Thyroid gland (tissue), 4 donors: ENCODE measurements at regions not wholly inside any gene's neighbourhood (a gene's known extent, or its start where the extent isn't known, plus 50 kb on each side); places are given as distances from the start of the nearest gene placed in this dataset.

Source experiments
- DNase-seq, 2 donors: peaks; one replicate each; pipeline ENCODE4 v3.0.0-alpha.2; 2019
- H3K27ac ChIP-seq, 3 donors: fragments of 200-600 bp; sonication (generic); 1 replicate in 2 of 3; 2 replicates in 1 of 3; pipeline ENCODE4 v1.5.1; 2016 to 2019; ENCODE audit warnings: mild to moderate bottlenecking in 1 of 3, moderate library complexity in 1 of 3
- H3K27me3 ChIP-seq: fragments of 200-600 bp; sonication (generic); one replicate; pipeline ENCODE4 v1.5.1; 2019
- H3K36me3 ChIP-seq, 2 donors: fragments of 200-600 bp; sonication (generic); one replicate each; pipeline ENCODE4 v1.5.1; 2016 to 2019
- H3K4me1 ChIP-seq, 2 donors: fragments of 200-600 bp; sonication (generic); one replicate each; pipeline ENCODE4 v1.5.1; 2017 to 2019
- H3K4me3 ChIP-seq, 3 donors: fragments of 200-600 bp; sonication (generic); replicated peaks in 1 of 3; 1 replicate in 2 of 3; 2 replicates in 1 of 3; pipeline ENCODE4 v1.5.1; 2016; ENCODE audit warnings: mild to moderate bottlenecking in 1 of 3
- H3K9me3 ChIP-seq: fragments of 200-600 bp; sonication (generic); one replicate; pipeline ENCODE4 v1.5.1; 2017
- CTCF ChIP-seq, 6 experiments: fragments of 200-600 bp in 3 of 6; fragments of 450-650 bp in 3 of 6; sonication (generic) in 3 of 6; IDR thresholded peaks; one replicate each; pipeline ENCODE4 v1.5.1; 2016 to 2019; ENCODE audit warnings: antibody characterized with exemption in 6 of 6, mild to moderate bottlenecking in 2 of 6, inconsistent platforms in 1 of 6, moderate library complexity in 1 of 6
- POLR2A ChIP-seq, 2 donors: fragments of 450-650 bp; IDR thresholded peaks; one replicate each; pipeline ENCODE4 v1.6.1; 2017; ENCODE audit warnings: antibody characterized with exemption in 2 of 2, mild to moderate bottlenecking in 2 of 2, moderate library complexity in 1 of 2
- WGBS, 2 donors: methylation state at CpG; one replicate each; pipeline ENCODE4 v1.1.5; 2017; 5-methylcytosine and 5-hydroxymethylcytosine counted together
- intact Hi-C: fragments of 100-400 bp; cut with DNase I; formaldehyde crosslinking; loops from one replicate; pipeline ENCODE4 v1.15.1; 2023

DNA sequence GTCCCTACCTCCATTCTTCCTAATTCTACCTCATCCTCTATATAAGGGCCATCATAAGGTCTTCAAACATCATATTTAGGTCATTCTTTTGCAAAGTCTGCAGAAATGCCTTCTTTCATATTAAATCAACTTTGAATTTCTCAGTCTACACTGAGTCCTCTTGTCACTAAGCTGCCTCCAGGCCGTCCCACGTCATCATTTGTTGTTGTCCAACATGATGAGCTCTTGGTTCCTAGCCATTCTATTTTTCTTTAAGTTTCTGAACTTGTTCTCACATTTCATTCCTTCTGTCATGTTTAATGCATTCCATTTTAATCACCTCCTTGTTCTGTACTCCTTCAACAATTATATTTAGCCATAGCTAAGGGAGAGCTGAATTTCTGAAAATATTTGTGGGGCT is 59.2 kb upstream of the PGR start:
- Histone ChIP-seq H3K27me3 (no peaks in the 10 kb centered on the region), H3K4me1 (no peaks in the 10 kb centered on the region), H3K9me3 (no peaks in the 10 kb centered on the region), H3K36me3 (no peaks in the 10 kb centered on the region), H3K27ac (no peak overlapping the region), H3K4me3 (no peak overlapping the region)
- 78 to 82% methylated on average over 2 of the region's 2 CpGs for WGBS, 2 donors
- intact Hi-C loops = no loop called here
- no peak for DNase-seq
- TF ChIP-seq POLR2A (IDR thresholded peaks at IDR 0.05) (no peak), CTCF (IDR thresholded peaks at IDR 0.05) (no peak)

- 79 to 86% methylated on average over 3 of the region's 3 CpGs for WGBS, 2 donors
- Histone ChIP-seq H3K36me3 (no peaks in the 10 kb centered on the region), H3K9me3 (no peaks in the 10 kb centered on the region), H3K4me3 (no peak overlapping the region), H3K4me1 (no peaks in the 10 kb centered on the region), H3K27ac (no peak overlapping the region), H3K27me3 (no peaks in the 10 kb centered on the region)
- no peak for TF ChIP-seq POLR2A (IDR thresholded peaks at IDR 0.05)
- TF ChIP-seq CTCF (IDR thresholded peaks at IDR 0.05) = no peak
- intact Hi-C loops = no loop called here
- DNase-seq = no peak
These were observed 58.6 kb upstream of the PGR start for GRCh38 chr11:101188173-101188572.

DNA sequence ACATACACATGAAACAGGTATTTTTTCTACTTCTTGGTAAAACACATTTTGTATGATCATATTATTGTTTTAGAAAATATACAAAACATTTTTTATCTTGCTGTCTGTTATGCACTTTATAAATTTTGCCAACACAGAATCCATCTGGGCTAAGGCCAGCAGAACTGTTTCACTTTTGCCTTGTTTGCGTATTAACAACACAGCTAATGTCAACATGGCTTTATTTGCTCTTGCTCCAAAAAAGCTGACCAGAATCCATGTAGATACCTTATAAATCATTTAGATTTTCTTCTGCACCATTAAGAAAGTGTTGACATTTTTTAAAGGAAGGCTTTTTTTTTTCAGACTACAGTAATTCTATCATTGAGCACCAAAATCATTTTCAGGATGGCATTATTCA is 58.1 kb upstream of the PGR start:
- H3K4me1 ChIP-seq = no peaks in the 10 kb centered on the region
- no peaks in the 10 kb centered on the region for H3K9me3 ChIP-seq
- no peak overlapping the region for H3K4me3 ChIP-seq
- DNase-seq = no peak
- H3K36me3 ChIP-seq = no peaks in the 10 kb centered on the region
- no peaks in the 10 kb centered on the region for H3K27me3 ChIP-seq
- intact Hi-C loops = no loop called here
- WGBS, 2 donors = 79 to 87% methylated on average over 1 of the region's 1 CpG
- no peak for TF ChIP-seq CTCF (IDR thresholded peaks at IDR 0.05)
- TF ChIP-seq POLR2A (IDR thresholded peaks at IDR 0.05) = no peak
- no peak overlapping the region for H3K27ac ChIP-seq

DNA sequence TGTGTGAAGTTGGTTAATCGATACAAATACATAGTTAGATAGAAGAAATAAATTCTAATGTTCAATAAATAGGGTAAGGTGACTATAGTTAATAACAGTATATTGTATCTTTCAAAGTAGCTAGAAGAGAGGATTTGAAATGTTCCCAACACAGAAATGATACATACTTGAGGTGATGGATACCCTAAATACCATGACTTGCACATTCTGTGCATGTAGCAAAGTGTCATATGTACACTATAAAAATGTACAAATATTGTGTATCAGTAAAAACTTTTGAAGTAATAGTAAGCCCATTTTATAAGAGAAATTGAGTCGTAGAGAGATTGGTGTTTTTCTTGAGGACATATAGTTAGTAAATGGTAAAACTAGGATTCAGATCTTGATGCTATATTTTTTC is 56.4 kb upstream of the PGR start:
- 93 to 94% methylated on average over 2 of the region's 2 CpGs for WGBS, 2 donors
- Histone ChIP-seq H3K36me3 (no peaks in the 10 kb centered on the region), H3K27ac (no peak overlapping the region), H3K27me3 (no peaks in the 10 kb centered on the region), H3K4me3 (no peak overlapping the region), H3K4me1 (no peaks in the 10 kb centered on the region), H3K9me3 (no peaks in the 10 kb centered on the region)
- TF ChIP-seq POLR2A (IDR thresholded peaks at IDR 0.05) = no peak
- TF ChIP-seq CTCF (IDR thresholded peaks at IDR 0.05) = no peak
- intact Hi-C loops = no loop called here
- no peak for DNase-seq

- intact Hi-C loops = no loop called here
- Histone ChIP-seq H3K4me3 (no peak overlapping the region), H3K27me3 (no peaks in the 10 kb centered on the region), H3K9me3 (no peaks in the 10 kb centered on the region), H3K27ac (no peak overlapping the region), H3K36me3 (no peaks in the 10 kb centered on the region), H3K4me1 (no peaks in the 10 kb centered on the region)
- WGBS, 2 donors = 64 to 68% methylated on average over 1 of the region's 1 CpG
- TF ChIP-seq CTCF (IDR thresholded peaks at IDR 0.05) (no peak), POLR2A (IDR thresholded peaks at IDR 0.05) (no peak)
- no peak for DNase-seq
These were observed 52.9 kb upstream of the PGR start for GRCh38 chr11:101182467-101182866.
